ENCODE measurements at regions not wholly inside any gene's neighbourhood (a gene's known extent, or its start where the extent isn't known, plus 50 kb on each side); places are given as distances from the start of the nearest gene placed in this dataset.

GRCh38 chr1:37162059-37162458 lies 127.7 kb upstream of the GRIK3 start:
- no peaks in the 10 kb centered on the region for H3K36me3 ChIP-seq
- no peak overlapping the region for H3K4me3 ChIP-seq
- TF ChIP-seq, protein P1, sequence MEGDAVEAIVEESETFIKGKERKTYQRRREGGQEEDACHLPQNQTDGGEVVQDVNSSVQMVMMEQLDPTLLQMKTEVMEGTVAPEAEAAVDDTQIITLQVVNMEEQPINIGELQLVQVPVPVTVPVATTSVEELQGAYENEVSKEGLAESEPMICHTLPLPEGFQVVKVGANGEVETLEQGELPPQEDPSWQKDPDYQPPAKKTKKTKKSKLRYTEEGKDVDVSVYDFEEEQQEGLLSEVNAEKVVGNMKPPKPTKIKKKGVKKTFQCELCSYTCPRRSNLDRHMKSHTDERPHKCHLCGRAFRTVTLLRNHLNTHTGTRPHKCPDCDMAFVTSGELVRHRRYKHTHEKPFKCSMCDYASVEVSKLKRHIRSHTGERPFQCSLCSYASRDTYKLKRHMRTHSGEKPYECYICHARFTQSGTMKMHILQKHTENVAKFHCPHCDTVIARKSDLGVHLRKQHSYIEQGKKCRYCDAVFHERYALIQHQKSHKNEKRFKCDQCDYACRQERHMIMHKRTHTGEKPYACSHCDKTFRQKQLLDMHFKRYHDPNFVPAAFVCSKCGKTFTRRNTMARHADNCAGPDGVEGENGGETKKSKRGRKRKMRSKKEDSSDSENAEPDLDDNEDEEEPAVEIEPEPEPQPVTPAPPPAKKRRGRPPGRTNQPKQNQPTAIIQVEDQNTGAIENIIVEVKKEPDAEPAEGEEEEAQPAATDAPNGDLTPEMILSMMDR (IDR thresholded peaks at IDR 0.05): no peak
- TF ChIP-seq POLR2A (IDR thresholded peaks at IDR 0.05) (no peak), POLR2AphosphoS5 (IDR thresholded peaks at IDR 0.05) (no peak), EP300 (IDR thresholded peaks at IDR 0.05) (no peak)
- ATAC-seq: no peak
- H3K9me3 ChIP-seq: peaks cover 0 to 49% (median 0%) of the 10 kb centered on the region in 3 donors
- H3K4me1 ChIP-seq: no peaks in the 10 kb centered on the region
- no peak overlapping the region for H3K27ac ChIP-seq
- peaks cover 4% of the 10 kb centered on the region for H3K27me3 ChIP-seq

- H3K36me3 ChIP-seq: no peaks in the 10 kb centered on the region
- H3K27ac ChIP-seq: no peak overlapping the region
- ATAC-seq: no peak
- TF ChIP-seq POLR2A (IDR thresholded peaks at IDR 0.05) (no peak), POLR2AphosphoS5 (IDR thresholded peaks at IDR 0.05) (no peak)
- no peak overlapping the region for H3K4me3 ChIP-seq
- peaks cover 20% of the 10 kb centered on the region for H3K27me3 ChIP-seq
- H3K9me3 ChIP-seq: peaks cover 0 to 40% (median 0%) of the 10 kb centered on the region in 3 donors
- H3K4me1 ChIP-seq: no peaks in the 10 kb centered on the region
- 100% methylated on average over 2 of the region's 2 CpGs for WGBS, 2 donors (ENCODE audit: low coverage in 1 of 2)
Observed at GRCh38 chr1:37166005-37166404, 131.7 kb upstream of the GRIK3 start.

DNA sequence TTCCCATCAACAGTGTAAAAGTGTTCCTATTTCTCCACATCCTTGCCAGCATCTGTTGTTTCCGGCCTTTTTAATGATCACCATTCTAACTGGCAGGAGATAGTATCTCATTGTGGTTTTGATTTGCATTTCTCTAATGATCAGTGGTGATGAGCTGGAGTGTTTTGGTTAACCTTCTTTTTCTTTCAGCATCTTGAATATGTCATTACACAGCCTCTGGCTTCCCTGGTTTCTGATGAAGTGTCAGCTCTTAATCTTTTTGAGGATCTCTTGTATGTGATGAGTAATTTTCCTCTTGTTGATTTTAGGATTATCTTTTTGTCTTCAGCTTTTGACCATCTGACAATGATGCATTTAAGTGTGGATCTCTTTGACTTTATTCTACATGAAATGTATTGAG lies 133.2 kb upstream of the GRIK3 start:
- no peaks in the 10 kb centered on the region for H3K4me1 ChIP-seq
- peaks cover 0 to 26% (median 0%) of the 10 kb centered on the region in 3 donors for H3K9me3 ChIP-seq
- no peaks in the 10 kb centered on the region for H3K36me3 ChIP-seq
- H3K27ac ChIP-seq: no peak overlapping the region
- peaks cover 30% of the 10 kb centered on the region for H3K27me3 ChIP-seq
- no peak overlapping the region for H3K4me3 ChIP-seq
- TF ChIP-seq POLR2A (IDR thresholded peaks at IDR 0.05) (no peak), EP300 (IDR thresholded peaks at IDR 0.05) (no peak), POLR2AphosphoS5 (IDR thresholded peaks at IDR 0.05) (no peak)
- TF ChIP-seq, protein P1 (IDR thresholded peaks at IDR 0.05): no peak
- no peak for ATAC-seq
- 64 to 88% methylated on average over 1 of the region's 1 CpG for WGBS, 2 donors (ENCODE audit: low coverage in 1 of 2)

DNA sequence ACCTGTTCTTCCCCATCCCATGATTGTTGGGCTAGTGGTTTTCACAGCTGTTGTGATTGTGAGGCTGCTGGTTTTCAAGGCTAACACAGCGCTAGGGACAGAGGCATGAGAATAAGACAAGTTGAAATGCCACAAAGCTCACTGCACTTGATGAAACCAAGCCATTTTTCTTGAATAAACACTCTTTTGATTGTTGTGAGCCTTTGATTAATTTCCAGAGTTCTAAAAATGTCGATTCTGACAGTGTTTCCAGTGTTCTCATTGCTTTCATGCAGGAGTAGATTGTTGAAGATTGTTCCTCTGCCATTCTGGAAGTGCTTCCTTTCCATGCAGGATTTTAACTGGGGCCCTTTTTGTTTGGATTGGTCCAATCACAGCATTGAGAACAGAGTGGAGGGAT lies 134.9 kb upstream of the GRIK3 start:
- no peaks in the 10 kb centered on the region for H3K36me3 ChIP-seq
- WGBS, 2 donors (ENCODE audit: low coverage in 1 of 2): 25 to 53% methylated on average over 2 of the region's 2 CpGs
- no peak for TF ChIP-seq POLR2AphosphoS5 (IDR thresholded peaks at IDR 0.05)
- TF ChIP-seq, protein P1 (IDR thresholded peaks at IDR 0.05): no peak
- no peak for TF ChIP-seq POLR2A (IDR thresholded peaks at IDR 0.05)
- no peak for TF ChIP-seq EP300 (IDR thresholded peaks at IDR 0.05)

DNA sequence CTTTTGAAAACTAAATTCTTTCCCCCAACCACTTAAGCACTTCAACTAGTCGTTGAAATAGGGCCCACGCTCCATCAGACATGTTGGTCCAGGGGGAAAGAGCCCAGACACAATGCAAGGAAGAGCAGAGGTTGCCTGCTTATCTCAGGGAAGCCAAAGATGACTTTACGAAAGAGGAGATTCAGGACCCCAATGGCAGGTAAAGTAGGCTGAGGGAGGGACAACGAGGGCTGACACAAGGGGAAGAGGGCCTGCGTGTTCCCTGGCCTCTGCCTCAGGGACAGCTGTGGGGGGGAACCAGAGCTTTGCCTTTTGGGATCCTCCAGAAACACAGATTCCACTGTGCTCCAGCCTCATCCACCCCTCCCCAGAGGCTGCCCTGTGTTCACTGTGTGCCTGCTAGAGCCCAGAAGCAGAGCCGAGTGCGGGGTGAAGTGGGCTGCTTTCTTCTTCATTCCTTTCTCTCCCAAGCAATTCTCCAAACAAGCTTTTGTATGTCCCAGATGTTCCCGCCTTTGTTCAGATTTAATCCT lies 135.5 kb upstream of the GRIK3 start:
- TF ChIP-seq EP300 (IDR thresholded peaks at IDR 0.05) (no peak), POLR2AphosphoS5 (IDR thresholded peaks at IDR 0.05) (no peak), POLR2A (IDR thresholded peaks at IDR 0.05) (no peak)
- TF ChIP-seq, protein P1 (IDR thresholded peaks at IDR 0.05): no peak

More for the DNA sequence above, 134.9 kb upstream of the GRIK3 start:
- Histone ChIP-seq H3K4me3 (no peak overlapping the region), H3K27ac (no peak overlapping the region), H3K9me3 (peaks cover 0 to 24% (median 0%) of the 10 kb centered on the region in 3 donors), H3K27me3 (peaks cover 35% of the 10 kb centered on the region), H3K4me1 (no peaks in the 10 kb centered on the region)
- no peak for ATAC-seq

More for the DNA sequence above, 135.5 kb upstream of the GRIK3 start:
- Histone ChIP-seq H3K4me3 (no peak overlapping the region), H3K4me1 (no peaks in the 10 kb centered on the region), H3K27ac (no peak overlapping the region), H3K27me3 (peaks cover 40% of the 10 kb centered on the region), H3K36me3 (no peaks in the 10 kb centered on the region), H3K9me3 (peaks cover 0 to 19% (median 0%) of the 10 kb centered on the region in 3 donors)
- 68 to 82% methylated on average over 4 to 6 of the region's 8 CpGs for WGBS, 2 donors (ENCODE audit: low coverage in 1 of 2)
- ATAC-seq: no peak
